HG03196 (cell line): ENCODE measurements at regions not wholly inside any gene's neighbourhood (a gene's known extent, or its start where the extent isn't known, plus 50 kb on each side); places are given as distances from the start of the nearest gene placed in this dataset.

Experiments used
- ATAC-seq: cut with Tn5 transposase; IDR thresholded peaks from one replicate; pipeline ENCODE4 v1.9.1; 2021; ENCODE audit not compliant: unreplicated experiment

GRCh38 chr17:68182940-68183551 lies 64.8 kb upstream of the AMZ2 start:
- ATAC-seq, result peak; percentile 38

- no peak for ATAC-seq
These were observed 63.7 kb upstream of the AMZ2 start for GRCh38 chr17:68184141-68184571.

- peak; percentile 54 for ATAC-seq
These were observed 62.9 kb upstream of the AMZ2 start for GRCh38 chr17:68184816-68185436.

- ATAC-seq, result no peak
These were observed 62.0 kb upstream of the AMZ2 start for GRCh38 chr17:68185820-68186219.

- no peak for ATAC-seq
These were observed 57.3 kb upstream of the AMZ2 start for GRCh38 chr17:68190495-68190894.

- no peak for ATAC-seq
These were observed 52.0 kb upstream of the AMZ2 start for GRCh38 chr17:68195667-68196393.

GRCh38 chr17:68196394-68197090 lies 51.3 kb upstream of the AMZ2 start:
- ATAC-seq, result no peak

GRCh38 chr17:68197091-68197996 lies 50.5 kb upstream of the AMZ2 start:
- no peak for ATAC-seq

- ATAC-seq, result no peak
These were observed 49.6 kb upstream of the AMZ2 start for GRCh38 chr17:68197997-68198930.
